ENCODE measurements at regions not wholly inside any gene's neighbourhood (a gene's known extent, or its start where the extent isn't known, plus 50 kb on each side); places are given as distances from the start of the nearest gene placed in this dataset.

DNA sequence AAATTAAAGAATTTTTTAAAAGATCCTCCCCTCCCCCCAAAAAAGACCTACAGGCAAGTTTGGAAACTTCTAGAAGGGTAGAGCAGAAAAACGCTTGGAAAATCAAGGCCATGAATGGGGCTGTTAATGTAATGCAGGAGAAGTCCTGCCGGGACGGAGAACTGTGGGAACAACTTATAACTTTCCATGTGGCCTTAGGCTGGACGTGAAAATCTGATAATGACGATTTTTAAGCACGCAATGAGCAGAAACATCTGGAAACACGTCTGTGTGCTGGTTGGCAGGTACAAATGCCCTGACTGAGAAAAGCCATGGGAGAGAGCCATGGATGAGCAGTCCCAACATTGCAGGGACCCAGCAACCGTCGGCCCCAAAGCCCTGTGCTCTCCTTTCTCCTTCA lies 198.7 kb upstream of the RREB1 start:
- intact Hi-C loops (cut with DNase I), result no loop called here

DNA sequence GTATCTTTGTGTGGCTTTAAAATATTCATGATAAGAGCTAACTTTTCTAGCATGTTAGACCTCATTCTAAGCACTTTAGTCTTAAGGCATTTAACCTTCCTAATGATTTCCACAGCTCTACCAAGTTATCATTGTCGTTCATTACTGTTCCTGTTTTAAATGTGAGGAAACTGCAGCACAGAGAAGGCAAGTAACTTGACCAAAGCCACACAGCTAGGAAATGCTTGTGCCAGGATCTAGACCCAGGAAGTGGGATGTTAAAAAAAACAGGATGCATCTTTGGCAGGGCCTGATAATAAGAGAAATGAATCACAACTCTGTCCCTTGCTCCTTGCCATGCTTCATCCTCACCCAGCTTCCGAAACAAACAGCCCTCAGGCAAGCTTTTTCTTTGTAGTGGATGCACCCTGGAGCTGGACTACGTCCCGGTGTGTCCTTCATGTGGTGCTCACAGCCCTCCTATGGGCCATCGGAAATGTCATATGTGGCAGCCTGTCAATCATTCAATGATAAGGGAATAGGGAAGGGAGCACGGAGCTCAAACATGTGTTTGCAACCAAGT lies 196.9 kb upstream of the RREB1 start:
- H3K4me1 ChIP-seq, result peaks cover 0 to 11% (median 0%) of the 10 kb centered on the region in 3 donors
- intact Hi-C loops (cut with DNase I), result no loop called here
- H3K9me3 ChIP-seq, result no peaks in the 10 kb centered on the region
- DNase-seq (no peak), ATAC-seq (no peak), FAIRE-seq (no peak)
- no peaks in the 10 kb centered on the region for H3K27me3 ChIP-seq
- no peak overlapping the region for H3K4me3 ChIP-seq
- H3K36me3 ChIP-seq, result no peaks in the 10 kb centered on the region
- H3K27ac ChIP-seq, result no peak overlapping the region
- 92% methylated on average over 6 of the region's 6 CpGs for WGBS, 2 donors
- TF ChIP-seq, protein P1, sequence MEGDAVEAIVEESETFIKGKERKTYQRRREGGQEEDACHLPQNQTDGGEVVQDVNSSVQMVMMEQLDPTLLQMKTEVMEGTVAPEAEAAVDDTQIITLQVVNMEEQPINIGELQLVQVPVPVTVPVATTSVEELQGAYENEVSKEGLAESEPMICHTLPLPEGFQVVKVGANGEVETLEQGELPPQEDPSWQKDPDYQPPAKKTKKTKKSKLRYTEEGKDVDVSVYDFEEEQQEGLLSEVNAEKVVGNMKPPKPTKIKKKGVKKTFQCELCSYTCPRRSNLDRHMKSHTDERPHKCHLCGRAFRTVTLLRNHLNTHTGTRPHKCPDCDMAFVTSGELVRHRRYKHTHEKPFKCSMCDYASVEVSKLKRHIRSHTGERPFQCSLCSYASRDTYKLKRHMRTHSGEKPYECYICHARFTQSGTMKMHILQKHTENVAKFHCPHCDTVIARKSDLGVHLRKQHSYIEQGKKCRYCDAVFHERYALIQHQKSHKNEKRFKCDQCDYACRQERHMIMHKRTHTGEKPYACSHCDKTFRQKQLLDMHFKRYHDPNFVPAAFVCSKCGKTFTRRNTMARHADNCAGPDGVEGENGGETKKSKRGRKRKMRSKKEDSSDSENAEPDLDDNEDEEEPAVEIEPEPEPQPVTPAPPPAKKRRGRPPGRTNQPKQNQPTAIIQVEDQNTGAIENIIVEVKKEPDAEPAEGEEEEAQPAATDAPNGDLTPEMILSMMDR (IDR thresholded peaks at IDR 0.05), result no peak

More for the DNA sequence above, 198.7 kb upstream of the RREB1 start:
- H3K9me3 ChIP-seq, result no peaks in the 10 kb centered on the region
- no peak overlapping the region for H3K4me3 ChIP-seq
- 45 to 50% methylated on average over 9 of the region's 9 CpGs for WGBS, 2 donors
- FAIRE-seq (no peak), ATAC-seq (peak in 3 of 4 donors; percentile 43 to 86 (median 67)), DNase-seq (peak in 1 of 6 donors; percentile 19)
- no peaks in the 10 kb centered on the region for H3K36me3 ChIP-seq
- no peaks in the 10 kb centered on the region for H3K27me3 ChIP-seq
- peaks cover 0 to 3% (median 0%) of the 10 kb centered on the region in 3 donors for H3K4me1 ChIP-seq
- H3K27ac ChIP-seq, result no peak overlapping the region
- TF ChIP-seq, protein P1 (IDR thresholded peaks at IDR 0.05), result no peak

- Histone ChIP-seq H3K4me1 (peaks cover 0 to 14% (median 0%) of the 10 kb centered on the region in 3 donors), H3K27me3 (no peaks in the 10 kb centered on the region), H3K9me3 (no peaks in the 10 kb centered on the region), H3K27ac (no peak overlapping the region), H3K4me3 (no peak overlapping the region), H3K36me3 (no peaks in the 10 kb centered on the region)
- no peak for FAIRE-seq
- intact Hi-C loops (cut with DNase I), result no loop called here
- TF ChIP-seq, protein P1 (IDR thresholded peaks at IDR 0.05), result no peak
- no peak for ATAC-seq
- no peak for DNase-seq
- 96 to 97% methylated on average over 5 of the region's 5 CpGs for WGBS, 2 donors
Observed at GRCh38 chr6:6911391-6911790, 196.4 kb upstream of the RREB1 start.

- TF ChIP-seq, protein P1 (IDR thresholded peaks at IDR 0.05), result no peak
- intact Hi-C loops (cut with DNase I), result no loop called here
- Histone ChIP-seq H3K27me3 (no peaks in the 10 kb centered on the region), H3K9me3 (no peaks in the 10 kb centered on the region), H3K27ac (no peak overlapping the region), H3K4me3 (no peak overlapping the region), H3K36me3 (no peaks in the 10 kb centered on the region), H3K4me1 (peaks cover 0 to 14% (median 0%) of the 10 kb centered on the region in 3 donors)
- DNase-seq (no peak), FAIRE-seq (no peak), ATAC-seq (no peak)
- 81 to 86% methylated on average over 11 of the region's 11 CpGs for WGBS, 2 donors
Observed at GRCh38 chr6:6912817-6913744, 194.7 kb upstream of the RREB1 start.

Measured in pancreas (tissue), 10 donors.